Panc1 (cell line): ENCODE measurements at regions not wholly inside any gene's neighbourhood (a gene's known extent, or its start where the extent isn't known, plus 50 kb on each side); places are given as distances from the start of the nearest gene placed in this dataset.

Experiments used
- ATAC-seq: fragments of 200-7000 bp; cut with Tn5 transposase; 2 replicates; pipeline ENCODE4 v1.9.1; 2020; ENCODE audit warnings: mild to moderate bottlenecking, moderate library complexity
- BruUV-seq: library from RNA; stranded (reverse); fragments of 400-500 nt; replicated peaks from 2 replicates; lab custom pipeline; 2021; lab: Mats Ljungman, UMichigan
- CTCF ChIA-PET: fragments of 300-600 bp; sonication (Branson Sonifier 250); formaldehyde crosslinking; loops from one replicate; lab custom pipeline; 2022; ENCODE audit warnings: antibody characterized with exemption; lab: Charles Lee
- POLR2A ChIA-PET: fragments of 300-600 bp; sonication (Branson Sonifier 250); formaldehyde crosslinking; loops from one replicate; lab custom pipeline; 2022; ENCODE audit warnings: antibody characterized with exemption; lab: Charles Lee
- DNase-seq: peaks from one replicate; pipeline ENCODE4 v3.0.0-alpha.2; 2010; ENCODE audit warnings: low read depth, low spot score
- H3K27ac ChIP-seq: 2 replicates; pipeline ENCODE4 v1.5.1; 2011; ENCODE audit warnings: mild to moderate bottlenecking, low read length, inconsistent platforms
- H3K27me3 ChIP-seq: fragments of 200-500 bp; sonication (Bioruptor generic); 2 replicates; pipeline ENCODE4 v1.6.0; 2014; ENCODE audit warnings: low read length, inconsistent platforms; ENCODE audit not compliant: control insufficient read depth, insufficient read depth
- H3K36me3 ChIP-seq: fragments of 200-500 bp; sonication (Bioruptor generic); 2 replicates; pipeline ENCODE4 v1.5.1; 2014; ENCODE audit warnings: inconsistent platforms, mild to moderate bottlenecking, low read length, moderate library complexity; ENCODE audit not compliant: control insufficient read depth, insufficient read depth
- H3K4me1 ChIP-seq: 2 replicates; pipeline ENCODE4 v1.5.1; 2011; ENCODE audit warnings: inconsistent platforms, mild to moderate bottlenecking, low read length, moderate library complexity; ENCODE audit not compliant: control insufficient read depth, insufficient read depth
- H3K4me3 ChIP-seq, 2 experiments: 2 replicates each; pipeline ENCODE4 v1.5.1; 2011 to 2012; ENCODE audit warnings: low read depth in 2 of 2, low read length in 2 of 2, mild to moderate bottlenecking in 2 of 2, inconsistent platforms in 1 of 2, moderate library complexity in 1 of 2
- H3K9me3 ChIP-seq: fragments of 200-500 bp; sonication (Bioruptor generic); 2 replicates; pipeline ENCODE4 v1.5.1; 2014; ENCODE audit warnings: low read depth, mild to moderate bottlenecking, inconsistent platforms, low read length, moderate library complexity; ENCODE audit not compliant: control insufficient read depth, insufficient read depth
- POLR2AphosphoS5 ChIP-seq: IDR thresholded peaks from 2 replicates; pipeline ENCODE4 v1.6.1; 2012; ENCODE audit warnings: mild to moderate bottlenecking, low read depth, low read length, moderate library complexity
- REST ChIP-seq, 2 experiments: IDR thresholded peaks; 2 replicates each; pipeline ENCODE4 v1.6.1; 2011 to 2012; ENCODE audit warnings: low read depth in 2 of 2, control low read depth in 1 of 2, low read length in 1 of 2, mild to moderate bottlenecking in 1 of 2, moderate library complexity in 1 of 2; ENCODE audit not compliant: insufficient read depth in 1 of 2
- SIN3A ChIP-seq: IDR thresholded peaks from 2 replicates; pipeline ENCODE4 v1.6.1; 2012; ENCODE audit warnings: low read depth, mild to moderate bottlenecking, low read length, moderate library complexity, borderline replicate concordance; ENCODE audit not compliant: insufficient read depth
- TCF7L2 ChIP-seq: IDR thresholded peaks from 2 replicates; pipeline ENCODE4 v1.6.1; 2011; ENCODE audit warnings: mild to moderate bottlenecking, low read depth, low read length, inconsistent platforms
- in situ Hi-C: cut with HindIII; loops from 2 replicates; pipeline ENCODE4 v1.10.0; 2016; ENCODE audit warnings: low sequenced_read_pairs, low pct_unique_long_range_greater_than_20kb
- intact Hi-C: fragments of 100-400 bp; cut with micrococcal nuclease; formaldehyde crosslinking; loops from one replicate; pipeline ENCODE4 v1.10.0; 2022; ENCODE audit not compliant: unreplicated experiment
- TF ChIP-seq, protein P1 (sequence below): fragments of 450-650 bp; IDR thresholded peaks from 2 replicates; pipeline ENCODE4 v1.5.1; 2017; ENCODE audit warnings: mild to moderate bottlenecking

DNA sequence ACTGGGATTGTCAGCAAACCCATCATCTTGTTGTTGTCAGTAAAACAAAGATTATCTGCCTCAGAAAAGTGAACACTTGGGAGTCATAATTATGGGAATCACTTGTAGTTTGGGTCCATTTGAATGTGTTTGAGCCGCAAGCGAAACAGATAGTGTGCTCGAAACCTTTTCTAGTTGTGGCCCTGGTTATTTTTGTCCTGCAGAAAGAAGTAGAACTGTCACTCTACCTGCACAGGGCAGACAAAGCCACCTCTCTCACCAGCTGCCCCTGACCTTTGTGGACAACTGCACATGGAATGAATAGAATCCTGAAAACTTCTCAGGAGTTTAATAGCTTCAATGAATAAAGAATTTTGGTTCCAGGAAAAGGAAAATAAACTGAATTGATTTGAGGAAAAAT lies 156.1 kb upstream of the CHD6 start:
- no peaks in the 10 kb centered on the region for H3K9me3 ChIP-seq
- ATAC-seq (no peak), DNase-seq (no peak)
- H3K36me3 ChIP-seq: no peaks in the 10 kb centered on the region
- no peaks in the 10 kb centered on the region for H3K4me1 ChIP-seq
- H3K4me3 ChIP-seq: no peak overlapping the region
- no TSS peak for BruUV-seq
- ChIA-PET POLR2A (no interaction called here), CTCF (no interaction called here)
- no peak for TF ChIP-seq TCF7L2
- TF ChIP-seq, protein P1, sequence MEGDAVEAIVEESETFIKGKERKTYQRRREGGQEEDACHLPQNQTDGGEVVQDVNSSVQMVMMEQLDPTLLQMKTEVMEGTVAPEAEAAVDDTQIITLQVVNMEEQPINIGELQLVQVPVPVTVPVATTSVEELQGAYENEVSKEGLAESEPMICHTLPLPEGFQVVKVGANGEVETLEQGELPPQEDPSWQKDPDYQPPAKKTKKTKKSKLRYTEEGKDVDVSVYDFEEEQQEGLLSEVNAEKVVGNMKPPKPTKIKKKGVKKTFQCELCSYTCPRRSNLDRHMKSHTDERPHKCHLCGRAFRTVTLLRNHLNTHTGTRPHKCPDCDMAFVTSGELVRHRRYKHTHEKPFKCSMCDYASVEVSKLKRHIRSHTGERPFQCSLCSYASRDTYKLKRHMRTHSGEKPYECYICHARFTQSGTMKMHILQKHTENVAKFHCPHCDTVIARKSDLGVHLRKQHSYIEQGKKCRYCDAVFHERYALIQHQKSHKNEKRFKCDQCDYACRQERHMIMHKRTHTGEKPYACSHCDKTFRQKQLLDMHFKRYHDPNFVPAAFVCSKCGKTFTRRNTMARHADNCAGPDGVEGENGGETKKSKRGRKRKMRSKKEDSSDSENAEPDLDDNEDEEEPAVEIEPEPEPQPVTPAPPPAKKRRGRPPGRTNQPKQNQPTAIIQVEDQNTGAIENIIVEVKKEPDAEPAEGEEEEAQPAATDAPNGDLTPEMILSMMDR: no peak
- TF ChIP-seq REST (IDR thresholded peaks at IDR 0.05; ENCODE audit: insufficient read depth in 1 of 2, low read depth in 2 of 2, low read length in 1 of 2): no peak
- no peak for TF ChIP-seq SIN3A
- TF ChIP-seq POLR2AphosphoS5: no peak
- in situ Hi-C loops: no loop called here
- intact Hi-C loops: no loop called here
- H3K27ac ChIP-seq: no peak overlapping the region
- peaks cover 7% of the 10 kb centered on the region for H3K27me3 ChIP-seq

DNA sequence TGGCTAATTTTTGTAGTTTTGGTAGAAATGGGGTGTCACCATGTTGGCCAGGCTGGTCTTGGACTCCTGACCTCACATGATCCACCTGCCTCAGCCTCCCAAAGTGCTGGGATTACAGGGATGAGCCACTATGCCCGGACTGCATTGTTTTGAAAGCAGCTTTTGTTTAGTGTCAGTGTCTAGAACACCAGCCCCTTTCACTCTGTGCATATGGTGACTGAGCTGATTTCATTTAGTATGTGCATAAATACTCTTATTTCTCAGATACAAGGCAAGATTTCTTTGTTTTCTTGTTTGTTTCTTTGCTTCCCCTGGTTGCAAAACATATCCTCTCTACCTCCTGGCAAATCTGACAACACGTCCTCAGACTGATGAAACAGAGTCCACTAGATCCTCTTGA lies 152.8 kb upstream of the CHD6 start:
- Histone ChIP-seq H3K27ac (no peak overlapping the region), H3K36me3 (no peaks in the 10 kb centered on the region), H3K4me3 (no peak overlapping the region), H3K9me3 (no peaks in the 10 kb centered on the region), H3K4me1 (no peaks in the 10 kb centered on the region), H3K27me3 (peaks cover 7% of the 10 kb centered on the region)
- intact Hi-C loops (no loop called here), in situ Hi-C loops (no loop called here)
- no peak for ATAC-seq
- BruUV-seq: no TSS peak
- no peak for TF ChIP-seq TCF7L2
- TF ChIP-seq, protein P1: no peak
- TF ChIP-seq POLR2AphosphoS5: no peak
- TF ChIP-seq REST (IDR thresholded peaks at IDR 0.05; ENCODE audit: insufficient read depth in 1 of 2, low read depth in 2 of 2, low read length in 1 of 2): no peak
- no peak for TF ChIP-seq SIN3A
- ChIA-PET CTCF (no interaction called here), POLR2A (no interaction called here)
- DNase-seq: no peak
